ENCODE measurements at regions not wholly inside any gene's neighbourhood (a gene's known extent, or its start where the extent isn't known, plus 50 kb on each side); places are given as distances from the start of the nearest gene placed in this dataset.

DNA sequence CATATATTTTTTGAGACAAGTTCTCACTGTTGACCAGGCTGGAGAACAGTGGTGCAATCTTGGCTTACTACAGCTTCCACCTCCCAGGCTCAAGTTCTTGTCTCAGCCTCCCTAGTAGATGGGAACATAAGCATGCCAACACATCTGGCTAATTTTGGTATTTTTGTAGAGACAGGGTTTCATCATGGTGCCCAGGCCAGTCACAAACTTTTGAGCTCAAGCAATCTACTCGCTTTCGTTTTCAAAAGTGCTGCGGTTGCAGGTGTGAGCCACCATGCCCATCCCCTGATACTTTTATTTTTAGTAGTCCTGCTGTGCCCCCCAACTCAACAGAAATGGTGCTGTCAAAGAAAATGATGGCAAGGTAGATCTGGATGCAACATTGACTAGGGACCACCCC lies 1127.3 kb downstream of the SUCLG1 start:
- TF ChIP-seq, protein P1, sequence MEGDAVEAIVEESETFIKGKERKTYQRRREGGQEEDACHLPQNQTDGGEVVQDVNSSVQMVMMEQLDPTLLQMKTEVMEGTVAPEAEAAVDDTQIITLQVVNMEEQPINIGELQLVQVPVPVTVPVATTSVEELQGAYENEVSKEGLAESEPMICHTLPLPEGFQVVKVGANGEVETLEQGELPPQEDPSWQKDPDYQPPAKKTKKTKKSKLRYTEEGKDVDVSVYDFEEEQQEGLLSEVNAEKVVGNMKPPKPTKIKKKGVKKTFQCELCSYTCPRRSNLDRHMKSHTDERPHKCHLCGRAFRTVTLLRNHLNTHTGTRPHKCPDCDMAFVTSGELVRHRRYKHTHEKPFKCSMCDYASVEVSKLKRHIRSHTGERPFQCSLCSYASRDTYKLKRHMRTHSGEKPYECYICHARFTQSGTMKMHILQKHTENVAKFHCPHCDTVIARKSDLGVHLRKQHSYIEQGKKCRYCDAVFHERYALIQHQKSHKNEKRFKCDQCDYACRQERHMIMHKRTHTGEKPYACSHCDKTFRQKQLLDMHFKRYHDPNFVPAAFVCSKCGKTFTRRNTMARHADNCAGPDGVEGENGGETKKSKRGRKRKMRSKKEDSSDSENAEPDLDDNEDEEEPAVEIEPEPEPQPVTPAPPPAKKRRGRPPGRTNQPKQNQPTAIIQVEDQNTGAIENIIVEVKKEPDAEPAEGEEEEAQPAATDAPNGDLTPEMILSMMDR (IDR thresholded peaks at IDR 0.05; ENCODE audit: borderline replicate concordance, extremely low read depth, low read length, poor library complexity, severe bottlenecking) = no peak
- no peak for TF ChIP-seq EZH2 (IDR thresholded peaks at IDR 0.05; ENCODE audit: borderline replicate concordance, low read depth, low read length, severe bottlenecking)
